ENCODE measurements at regions not wholly inside any gene's neighbourhood (a gene's known extent, or its start where the extent isn't known, plus 50 kb on each side); places are given as distances from the start of the nearest gene placed in this dataset.

DNA sequence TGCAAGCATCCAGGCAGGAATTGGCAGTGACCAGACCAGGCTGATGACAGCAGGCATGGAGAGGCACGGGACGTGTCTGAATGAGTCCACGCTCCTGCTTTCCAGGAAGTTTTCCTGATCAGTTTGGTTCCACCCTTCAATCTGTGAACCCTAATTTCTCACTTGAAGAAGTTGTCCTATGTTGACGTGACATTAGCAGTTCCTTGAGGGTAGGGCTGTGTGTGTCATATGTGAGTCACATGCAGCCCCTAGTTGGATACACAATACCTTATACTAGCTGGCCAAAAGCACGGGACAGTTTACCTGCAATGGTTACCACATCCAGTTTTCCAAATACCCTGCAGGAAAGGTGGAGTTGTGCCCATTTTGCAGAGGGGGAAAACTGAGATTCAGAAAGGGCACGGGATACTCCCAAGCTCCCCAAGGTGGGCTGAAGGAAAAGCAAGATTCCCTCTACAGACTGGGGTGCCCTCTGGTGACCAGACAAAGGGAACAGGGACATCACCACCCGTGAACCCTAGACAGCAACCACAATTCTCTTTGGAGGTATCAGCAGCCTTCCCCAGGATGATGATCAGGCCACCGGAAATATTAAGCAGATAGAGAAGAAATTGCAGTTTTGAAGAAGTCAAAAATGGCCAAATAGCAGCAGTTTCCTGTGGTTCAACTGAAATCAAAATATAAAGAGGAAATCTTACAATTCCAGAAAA is 194.5 kb downstream of the PHETA1 start:
- DNase-seq (ENCODE audit: low read depth), result no peak

DNA sequence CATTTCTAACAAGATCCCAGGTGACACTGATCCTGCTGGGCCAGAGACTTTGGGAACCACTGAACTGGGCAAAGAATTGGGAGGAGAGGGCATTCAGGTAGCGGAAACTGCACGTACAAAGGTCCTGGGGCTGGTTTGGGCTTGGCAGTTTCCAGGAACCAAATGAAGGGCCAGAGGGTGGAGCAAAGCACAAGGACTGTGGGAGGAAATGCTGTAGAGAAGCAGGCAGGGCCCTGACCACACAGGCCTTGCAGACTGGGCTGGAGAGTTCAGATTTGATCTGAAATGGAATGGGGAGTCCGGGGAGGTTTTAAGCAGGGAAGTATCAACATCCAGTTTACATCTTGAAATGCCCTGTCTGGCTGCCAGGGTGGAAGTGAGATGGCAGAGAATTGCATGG is 195.1 kb downstream of the PHETA1 start:
- DNase-seq (ENCODE audit: low read depth), result no peak

DNA sequence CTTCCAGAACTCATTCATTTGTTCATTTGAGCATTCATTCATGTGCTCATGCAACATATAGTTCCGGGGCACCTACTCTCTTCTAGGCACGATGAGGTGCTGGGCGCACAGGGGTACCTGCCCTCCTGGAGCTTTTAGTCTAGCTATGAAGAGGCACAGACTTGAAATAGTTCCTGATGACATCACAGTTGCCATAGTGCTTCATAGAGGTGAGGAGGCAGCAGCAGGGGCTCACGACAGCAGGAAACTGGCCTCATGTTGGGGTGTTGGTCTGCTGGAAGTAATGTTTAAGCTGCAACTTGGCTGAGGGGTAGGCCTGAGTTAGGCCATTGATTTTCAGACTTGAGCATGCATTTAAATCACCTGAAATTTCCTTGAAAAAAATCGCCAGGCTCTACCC is 195.5 kb downstream of the PHETA1 start:
- DNase-seq (ENCODE audit: low read depth), result no peak

DNA sequence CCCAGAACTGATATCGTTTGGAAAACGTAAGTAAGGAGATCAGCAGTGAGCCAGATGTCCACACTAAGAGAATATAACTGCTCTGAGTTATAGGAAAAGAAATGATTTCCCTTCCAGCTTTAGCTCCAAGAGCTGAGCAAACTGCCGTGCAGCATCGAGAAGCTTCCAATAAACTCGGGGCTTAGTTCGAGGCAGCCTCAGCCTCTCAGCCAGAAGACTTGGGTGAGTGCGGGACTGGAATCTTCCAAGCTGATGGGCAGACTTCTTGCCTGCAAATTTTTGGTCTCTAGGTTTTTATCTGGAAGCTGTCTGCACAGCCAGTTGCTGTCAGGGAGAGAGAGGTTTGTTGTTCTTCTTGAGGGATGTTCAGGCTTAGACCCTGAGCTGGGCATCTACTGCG is 196.1 kb downstream of the PHETA1 start:
- no peak for DNase-seq (ENCODE audit: low read depth)

DNA sequence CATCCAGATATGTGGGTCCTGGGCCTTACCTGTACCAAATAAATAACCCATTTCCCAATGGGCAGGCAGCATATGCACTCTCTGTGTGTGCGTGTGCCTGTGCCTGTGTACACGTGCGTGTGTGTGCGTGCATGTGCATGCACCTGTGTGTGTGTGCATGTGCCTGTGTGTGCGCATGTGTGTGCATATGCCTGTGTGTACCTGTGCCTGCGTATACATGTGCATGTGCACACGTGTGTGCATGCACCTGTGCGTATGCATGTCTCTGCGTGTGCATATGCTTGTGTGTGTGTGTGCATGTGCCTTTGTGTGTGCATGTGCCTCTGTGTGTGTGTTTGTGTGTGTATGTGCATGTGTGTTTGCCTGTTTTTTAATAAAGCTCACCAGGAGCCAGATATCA is 197.1 kb downstream of the PHETA1 start:
- no peak for DNase-seq (ENCODE audit: low read depth)

DNA sequence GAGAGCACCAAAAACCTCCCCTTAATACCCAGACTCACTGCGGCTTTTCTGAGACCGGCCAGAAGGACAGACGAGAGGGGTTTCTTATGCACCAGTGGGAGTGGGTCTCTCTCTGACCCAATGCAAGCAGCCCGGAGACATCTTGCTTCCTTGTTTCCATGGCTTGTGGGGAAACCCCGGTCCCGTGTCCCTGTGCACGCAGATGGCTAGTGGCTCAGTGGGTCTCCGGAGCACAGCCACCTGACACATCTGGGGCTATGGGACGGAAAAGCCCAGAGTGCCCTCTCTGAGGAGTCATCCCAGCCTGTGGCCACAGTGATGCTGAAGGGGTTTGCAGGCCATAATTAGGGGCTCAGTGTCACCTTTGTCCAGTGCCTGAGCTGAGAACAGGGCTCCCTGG is 197.6 kb downstream of the PHETA1 start:
- no peak for DNase-seq (ENCODE audit: low read depth)

DNA sequence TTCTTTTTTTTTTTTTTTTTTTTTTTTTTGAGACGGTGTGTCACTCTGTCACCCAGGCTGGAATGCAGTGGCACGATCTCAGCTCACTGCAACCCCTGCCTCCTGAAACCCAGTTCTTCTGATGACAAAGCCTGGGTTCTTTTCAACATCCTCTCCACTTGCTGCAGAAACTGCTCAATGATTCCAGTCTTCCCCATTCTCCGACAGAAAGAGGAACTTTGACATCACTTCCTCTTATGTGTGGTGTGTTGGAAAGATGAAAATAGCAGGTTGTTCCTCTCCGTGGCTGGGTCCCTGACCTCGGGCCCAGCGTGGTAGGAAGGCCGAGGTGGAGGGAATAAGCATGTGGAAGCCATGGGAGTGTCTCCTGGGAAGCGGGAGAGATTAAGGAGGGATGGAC is 198.4 kb downstream of the PHETA1 start:
- no peak for DNase-seq (ENCODE audit: low read depth)

DNA sequence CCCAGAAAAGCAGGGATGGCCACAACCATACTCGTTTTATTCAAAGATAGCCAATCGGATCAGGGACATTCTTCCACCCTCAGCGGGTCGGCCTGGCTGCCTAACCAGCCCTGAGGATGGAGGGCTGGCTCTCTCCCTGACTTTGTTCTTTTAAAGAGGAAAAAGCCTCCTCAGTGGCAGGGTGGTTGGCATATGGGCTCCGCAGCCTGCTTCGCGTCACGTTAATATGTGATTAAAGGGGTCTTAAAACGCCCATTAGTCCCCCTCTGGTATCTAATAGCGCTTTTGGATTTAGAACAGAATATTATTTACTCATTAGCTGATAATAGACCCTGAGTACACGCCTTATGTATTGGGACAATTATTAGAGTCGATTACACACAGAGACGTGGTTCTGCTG is 199.4 kb downstream of the PHETA1 start:
- DNase-seq (ENCODE audit: low read depth), result no peak

DNA sequence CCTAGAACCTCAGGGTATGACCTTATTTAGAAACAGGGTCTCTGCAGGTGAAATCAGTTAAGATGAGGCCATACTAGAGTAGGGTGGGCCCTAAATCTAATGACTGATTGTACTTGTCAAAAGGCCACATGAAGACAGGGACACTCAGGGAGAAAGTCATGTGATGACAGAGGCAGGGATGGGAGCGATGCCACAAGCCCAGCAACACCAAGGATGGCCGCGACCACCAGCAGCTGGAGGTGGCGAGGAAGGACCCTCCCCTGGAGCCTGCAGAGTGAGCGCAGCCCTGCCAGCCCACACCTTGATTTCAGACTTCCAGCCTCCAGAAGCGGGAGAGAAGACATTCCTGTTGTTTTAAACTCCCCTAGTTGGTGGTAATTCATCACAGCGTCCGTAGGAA is 199.9 kb downstream of the PHETA1 start:
- no peak for DNase-seq (ENCODE audit: low read depth)

DNA sequence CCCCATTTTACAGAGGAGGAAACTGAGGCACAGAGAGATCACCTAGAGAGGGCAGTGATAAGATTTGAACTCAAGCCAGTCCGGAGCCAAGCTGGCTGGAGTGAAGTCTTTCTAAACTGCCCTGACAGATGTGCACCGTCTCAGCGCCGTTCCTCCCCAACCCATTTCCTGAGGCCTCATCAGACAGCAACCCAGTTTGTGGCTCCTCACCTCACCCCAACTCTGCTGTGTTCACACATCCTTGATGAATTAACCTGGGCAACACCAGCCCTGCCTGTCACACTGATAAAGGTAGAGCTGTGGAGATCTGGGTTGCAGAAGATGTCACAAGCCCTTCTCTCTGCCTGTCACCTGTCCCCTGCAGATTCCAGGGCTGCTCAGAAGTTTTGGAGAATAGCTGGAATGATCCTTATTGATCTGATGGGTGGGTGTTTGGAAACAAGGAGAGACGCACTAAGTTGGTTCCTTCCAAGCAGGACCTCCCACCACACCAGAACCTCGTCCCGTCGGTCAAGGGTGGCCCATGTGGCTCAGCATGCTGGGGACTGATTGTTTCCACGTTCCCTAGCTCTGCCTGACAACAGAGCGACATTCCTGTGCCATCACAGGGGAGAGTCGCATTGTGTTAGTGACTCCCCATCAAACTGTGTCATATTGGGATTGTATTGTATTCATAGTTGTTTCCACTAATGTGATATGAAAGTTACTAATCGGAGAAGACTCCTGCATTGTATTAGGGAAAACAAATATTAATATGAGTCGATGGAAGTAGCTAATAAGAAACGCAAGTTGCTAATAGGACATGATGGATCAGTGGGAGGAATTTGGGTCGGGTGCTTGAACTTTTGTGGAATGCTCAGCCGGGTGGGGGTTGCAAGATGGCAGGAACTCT is 200.6 kb downstream of the PHETA1 start:
- DNase-seq (ENCODE audit: low read depth), result no peak

DNA sequence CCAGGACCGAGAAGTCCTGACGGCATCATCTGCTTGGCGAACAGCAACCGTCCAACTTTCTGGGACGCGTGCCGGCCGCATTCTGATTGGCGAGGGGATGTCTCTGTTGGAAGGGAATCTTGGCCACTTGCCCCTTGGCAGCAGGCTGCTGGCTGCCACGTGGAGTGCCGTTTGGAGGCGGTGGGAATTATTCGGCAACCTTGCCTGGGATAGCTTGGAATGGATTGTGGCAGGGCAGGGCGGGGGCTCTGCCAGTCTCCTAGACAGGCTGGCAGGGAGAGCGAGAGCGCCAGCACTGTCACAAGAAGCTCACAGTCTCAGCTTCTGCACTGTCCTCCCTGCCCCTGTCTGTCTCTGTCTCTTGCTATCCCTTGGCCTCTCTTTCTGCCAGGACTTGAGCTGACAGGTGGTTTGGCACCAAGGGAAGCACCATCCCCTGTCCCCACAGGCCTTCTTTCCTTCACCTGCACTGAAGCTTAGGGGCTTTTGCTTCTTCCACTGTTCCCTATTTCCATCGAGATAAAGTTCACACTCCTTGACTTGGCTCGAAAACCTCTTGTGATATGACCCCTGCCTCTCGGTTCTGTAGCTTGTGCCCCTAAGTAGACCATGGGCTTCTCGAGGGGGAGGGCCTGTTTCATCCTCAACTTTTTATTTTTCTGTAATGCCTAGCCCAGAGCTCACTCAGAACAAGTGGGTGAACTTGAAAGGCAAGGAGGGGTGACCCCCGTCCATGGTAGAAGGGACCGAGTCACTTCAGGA is 201.9 kb downstream of the PHETA1 start:
- DNase-seq (ENCODE audit: low read depth), result no peak

DNA sequence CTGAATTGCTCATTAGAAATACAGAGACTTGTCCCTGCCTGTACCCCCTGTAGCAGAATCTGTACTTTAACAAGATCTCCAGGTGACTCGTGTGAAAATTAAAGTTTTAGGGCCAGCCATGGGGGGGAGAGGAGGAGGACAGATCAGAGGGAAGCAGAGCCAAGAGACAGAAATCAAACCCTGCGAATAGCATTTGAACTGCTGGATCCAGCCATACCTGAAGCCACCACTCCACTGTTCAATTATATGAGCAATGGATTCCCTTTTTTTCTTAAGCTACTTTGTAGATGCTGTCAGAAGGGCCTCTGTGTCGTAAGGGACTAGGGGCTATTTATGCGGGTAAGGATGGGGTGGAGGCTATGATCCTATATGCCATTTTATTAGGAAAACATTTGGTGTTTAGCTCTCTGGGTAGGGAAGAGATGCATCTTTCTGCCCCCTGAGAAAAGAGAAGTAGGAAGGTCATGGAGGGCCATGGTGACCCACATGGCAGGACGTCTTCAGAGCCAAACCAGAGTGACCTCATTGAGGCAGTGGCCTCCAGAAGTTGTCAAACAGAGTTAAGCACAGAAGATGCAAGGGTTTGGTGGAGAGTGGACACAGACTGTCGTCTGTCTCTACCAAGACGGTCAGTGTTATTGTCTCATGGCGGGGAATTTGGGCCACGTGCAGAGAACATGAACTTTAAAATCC is 203.9 kb downstream of the PHETA1 start:
- no peak for DNase-seq (ENCODE audit: low read depth)

DNA sequence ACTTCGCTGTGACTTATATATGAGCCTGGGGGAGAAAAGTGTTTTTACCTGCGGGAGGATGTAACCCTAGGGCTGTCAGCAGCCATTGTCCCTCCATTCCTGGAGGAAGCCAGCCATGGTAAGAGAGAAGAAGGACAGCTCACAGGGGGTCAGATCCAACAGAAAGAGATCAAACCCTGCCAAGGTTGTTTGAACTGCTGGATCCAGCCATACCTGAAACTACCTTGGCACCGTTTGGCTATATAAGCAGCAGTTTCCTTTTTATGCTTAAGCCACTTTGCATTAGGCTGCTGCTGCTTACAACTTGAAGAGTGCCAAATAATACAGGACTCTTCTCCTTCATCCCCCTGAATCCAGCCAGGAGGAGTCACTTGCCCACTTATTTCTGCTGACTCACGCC is 205.5 kb downstream of the PHETA1 start:
- no peak for DNase-seq (ENCODE audit: low read depth)

DNA sequence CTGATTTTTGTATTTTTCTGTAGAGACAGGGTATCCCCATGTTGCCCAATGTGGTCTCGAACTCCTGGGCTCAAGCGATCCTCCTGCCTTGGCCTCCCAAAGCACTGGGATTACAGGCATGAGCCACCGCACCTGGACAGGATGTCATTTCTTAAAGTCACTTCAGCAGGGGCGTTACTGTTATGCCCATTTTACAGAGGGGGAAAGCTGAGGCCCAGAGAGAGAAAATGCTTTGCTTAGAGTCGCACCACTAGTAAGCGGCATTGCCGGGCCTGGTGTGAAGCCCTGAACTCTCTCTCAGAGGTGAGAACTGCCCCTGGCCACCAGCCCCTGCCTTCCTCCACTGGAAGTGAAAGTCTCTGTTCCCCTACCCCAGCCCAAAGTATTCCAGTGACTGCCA is 207.0 kb downstream of the PHETA1 start:
- DNase-seq (ENCODE audit: low read depth), result no peak

DNA sequence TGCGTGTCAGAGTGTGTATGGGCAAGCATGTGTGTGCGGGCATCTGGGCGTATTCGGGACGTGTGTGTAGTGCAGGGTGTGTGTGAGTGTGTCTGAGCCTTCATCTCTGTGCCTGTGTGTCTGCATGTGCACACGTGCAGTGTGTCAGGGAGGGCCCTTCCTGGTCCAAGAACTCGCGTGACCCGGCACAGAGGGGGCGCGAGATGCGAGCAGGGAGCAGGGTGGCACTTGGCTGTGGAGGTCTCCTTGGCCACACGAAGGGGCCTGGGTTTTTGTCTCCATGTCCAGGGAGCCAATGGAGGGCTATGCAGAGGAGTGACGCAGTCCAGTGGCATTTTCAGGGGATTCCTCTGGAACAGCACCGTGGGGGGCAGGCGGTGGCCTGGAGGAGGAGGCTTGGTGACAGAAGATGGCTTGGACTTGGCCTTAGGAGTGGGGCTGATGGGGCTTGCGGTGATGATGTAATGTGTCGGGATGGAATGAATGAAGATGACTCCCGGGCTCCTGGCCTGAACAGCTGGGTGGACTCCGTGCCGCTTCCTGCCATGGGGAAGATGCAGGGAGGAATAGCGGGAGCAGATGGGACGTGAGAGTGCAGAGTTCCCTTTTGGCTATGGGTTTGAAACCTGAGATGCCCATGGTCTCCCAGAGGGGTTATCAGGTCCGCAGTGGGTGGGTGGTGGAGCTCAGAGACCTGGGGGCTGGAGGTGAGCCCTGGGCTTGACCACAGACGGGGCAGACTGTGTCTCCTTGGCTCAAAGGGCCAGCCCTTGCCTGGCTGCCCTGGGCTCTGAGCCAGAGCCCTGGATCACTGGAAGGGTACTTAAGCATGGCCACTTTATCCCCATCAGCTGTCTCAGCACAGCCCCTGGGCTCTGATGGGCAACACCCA is 208.3 kb downstream of the PHETA1 start:
- no peak for DNase-seq (ENCODE audit: low read depth)

DNA sequence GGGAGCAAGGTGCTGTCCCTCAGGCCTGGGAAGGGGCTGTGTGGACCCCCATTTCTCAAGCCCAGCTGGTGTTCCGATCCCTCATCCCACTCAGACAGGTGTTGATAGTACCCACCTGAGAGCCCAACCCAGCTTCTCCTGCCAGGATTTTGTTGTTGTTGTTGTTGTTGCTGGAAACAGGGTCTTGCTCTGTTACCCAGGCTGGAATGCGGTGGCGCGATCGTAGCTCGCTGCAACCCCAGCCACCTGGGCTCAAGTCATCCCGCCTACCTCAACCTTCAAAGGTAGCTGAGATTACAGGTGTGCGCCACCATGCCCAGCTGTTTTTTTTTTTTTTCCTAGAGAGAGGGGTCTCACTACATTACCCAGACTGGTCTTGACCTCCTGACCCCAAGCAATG is 209.9 kb downstream of the PHETA1 start:
- no peak for DNase-seq (ENCODE audit: low read depth)

DNA sequence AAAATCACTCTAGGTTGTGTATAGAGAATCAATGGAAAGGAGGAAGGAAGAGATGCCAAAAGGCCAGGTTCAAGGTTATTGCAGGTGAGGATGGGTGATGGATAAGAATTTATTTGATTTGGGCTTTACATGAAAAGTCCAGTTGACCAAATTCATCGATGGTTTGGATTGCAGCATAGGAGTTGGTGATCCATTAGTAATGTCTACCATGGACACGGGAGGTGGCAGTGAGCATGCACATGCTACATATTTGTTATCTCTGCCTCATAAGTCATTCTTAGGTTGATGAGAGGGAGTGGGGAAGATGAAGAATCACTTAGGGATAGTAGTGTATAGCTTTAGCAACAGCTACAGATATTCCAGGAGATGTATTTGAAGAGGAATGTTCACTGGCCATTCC is 211.4 kb downstream of the PHETA1 start:
- DNase-seq (ENCODE audit: low read depth), result no peak

DNA sequence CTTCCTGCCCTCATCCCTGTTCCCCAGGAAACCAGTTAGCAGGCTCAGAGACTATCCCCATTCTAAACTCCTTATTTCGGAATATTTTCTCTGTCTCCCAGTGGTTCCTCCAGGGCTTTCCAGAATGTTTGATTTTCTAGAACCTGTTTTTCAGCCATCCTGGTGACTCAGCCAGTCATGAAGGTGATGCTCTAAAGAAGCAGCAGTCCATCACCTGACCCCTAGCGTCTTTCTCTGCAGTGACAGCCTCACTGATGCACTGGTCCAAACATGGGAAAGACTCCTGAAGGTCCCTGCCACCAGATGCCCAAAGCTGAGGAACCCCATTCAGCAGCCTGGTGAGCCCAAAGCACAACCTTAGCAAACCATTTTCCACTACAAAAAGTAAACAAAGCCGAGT is 212.6 kb downstream of the PHETA1 start:
- no peak for DNase-seq (ENCODE audit: low read depth)

DNA sequence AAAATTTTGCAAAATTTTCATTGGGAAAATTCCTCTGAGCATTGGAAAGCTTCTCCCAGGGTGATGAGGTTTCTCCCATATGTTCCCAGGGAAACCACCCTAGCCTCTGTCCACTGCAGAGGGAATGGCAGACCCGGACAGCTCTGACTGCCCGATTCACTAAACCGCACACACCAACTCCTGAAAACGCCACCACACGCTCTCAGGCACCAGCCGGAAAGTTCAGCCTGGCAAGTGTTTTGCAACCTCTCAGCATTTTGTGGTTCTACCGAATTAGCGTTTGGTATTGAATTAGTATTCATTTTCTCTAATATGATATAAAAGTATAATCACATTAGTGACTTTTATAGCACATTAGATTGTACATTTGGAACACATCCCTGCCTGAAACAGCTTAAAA is 213.4 kb downstream of the PHETA1 start:
- no peak for DNase-seq (ENCODE audit: low read depth)

DNA sequence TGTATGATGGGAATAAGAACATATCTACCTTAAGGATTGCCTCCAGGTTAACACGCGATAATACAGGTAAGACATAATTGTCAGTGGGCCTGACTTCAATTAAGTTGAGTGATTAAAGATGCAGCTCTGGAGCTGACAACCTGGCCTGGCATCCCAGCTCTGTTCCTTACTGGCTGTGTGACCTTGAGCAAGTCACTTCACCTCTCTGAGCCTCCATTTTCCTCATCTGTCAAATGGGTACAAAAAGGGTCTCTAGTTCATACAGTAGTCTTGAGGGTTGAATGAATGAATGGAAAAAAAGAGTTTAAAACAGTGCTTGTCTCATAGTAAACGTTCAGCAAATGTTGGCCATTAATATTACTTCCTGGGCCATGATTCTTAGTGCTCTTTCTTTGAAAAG is 213.9 kb downstream of the PHETA1 start:
- no peak for DNase-seq (ENCODE audit: low read depth)

DNA sequence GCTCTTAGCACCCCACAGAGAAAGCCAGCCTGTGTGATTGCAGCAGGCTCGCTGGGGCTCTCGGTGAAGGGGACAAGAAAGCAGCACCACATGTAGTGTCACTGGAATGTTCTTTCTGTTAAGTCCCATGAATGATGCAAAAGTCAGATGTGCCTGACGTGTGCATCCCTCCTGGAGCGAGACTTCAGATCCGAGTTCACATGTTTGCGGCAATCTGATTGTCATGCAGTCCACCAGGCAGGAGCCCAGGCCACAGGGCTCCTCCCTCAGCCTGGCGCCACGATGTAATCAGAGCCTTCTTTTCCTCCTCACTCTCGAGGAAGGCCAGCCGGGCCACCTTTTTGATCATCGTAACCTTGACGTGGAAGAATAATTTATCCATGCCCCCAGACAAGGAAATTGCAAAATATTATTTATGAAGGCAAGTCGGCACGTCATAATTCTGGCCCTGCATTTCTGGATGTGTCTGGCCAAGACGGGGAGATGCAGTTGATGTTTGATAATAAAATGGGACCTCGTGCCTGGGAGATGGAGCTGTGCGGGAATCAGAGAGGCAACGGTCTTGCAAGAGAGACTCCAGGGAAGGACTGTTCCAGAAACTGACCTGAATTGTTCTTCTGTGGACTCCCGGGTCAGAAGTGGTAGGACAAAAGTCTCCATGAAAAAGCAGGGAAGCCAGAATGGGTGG is 214.6 kb downstream of the PHETA1 start:
- no peak for DNase-seq (ENCODE audit: low read depth)

Measured in activated T-cell treated with anti-CD3 and anti-CD28 coated beads for 48 hours (primary cell).